Kidney epithelial cell (primary cell): ENCODE measurements at regions not wholly inside any gene's neighbourhood (a gene's known extent, or its start where the extent isn't known, plus 50 kb on each side); places are given as distances from the start of the nearest gene placed in this dataset.

Experiments used
- DNase-seq: peaks from one replicate; pipeline ENCODE4 v3.0.0-alpha.2; 2010; ENCODE audit warnings: low read depth
- H3K27me3 ChIP-seq: 2 replicates; pipeline ENCODE4 v1.6.0; 2011; ENCODE audit warnings: low read length; ENCODE audit not compliant: control insufficient read depth, insufficient read depth
- H3K36me3 ChIP-seq: 2 replicates; pipeline ENCODE4 v1.5.1; 2011; ENCODE audit warnings: low read length; ENCODE audit not compliant: control insufficient read depth, insufficient read depth
- H3K4me3 ChIP-seq: 2 replicates; pipeline ENCODE4 v1.5.1; 2011; ENCODE audit warnings: low read depth, mild to moderate bottlenecking, control low read depth, low read length
- TF ChIP-seq, protein P1 (sequence below): IDR thresholded peaks from 2 replicates; pipeline ENCODE4 v1.5.1; 2011; ENCODE audit warnings: mild to moderate bottlenecking, moderate library complexity, low read length, control low read depth, inconsistent platforms; ENCODE audit not compliant: insufficient read depth, poor library complexity, severe bottlenecking

DNA sequence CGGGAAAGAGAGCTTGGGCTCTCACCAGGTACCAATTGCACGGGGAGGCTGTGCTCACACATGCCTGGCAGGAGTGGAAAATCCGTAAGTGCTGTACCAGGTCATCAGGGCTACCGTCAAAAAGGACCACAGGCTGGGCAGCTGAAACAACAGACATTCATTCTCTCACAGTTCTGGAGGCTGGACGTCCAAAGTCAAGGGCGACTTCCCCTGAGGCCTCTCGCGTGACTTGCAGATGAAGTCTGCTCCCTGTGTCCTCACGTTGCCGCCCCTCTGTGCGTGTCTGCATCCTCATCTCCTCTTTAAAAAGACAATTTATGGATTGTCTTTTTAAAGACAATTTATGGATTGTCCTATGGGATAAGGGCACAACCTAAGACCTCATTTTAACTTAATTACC lies 73.8 kb upstream of the FZD10 start:
- TF ChIP-seq, protein P1, sequence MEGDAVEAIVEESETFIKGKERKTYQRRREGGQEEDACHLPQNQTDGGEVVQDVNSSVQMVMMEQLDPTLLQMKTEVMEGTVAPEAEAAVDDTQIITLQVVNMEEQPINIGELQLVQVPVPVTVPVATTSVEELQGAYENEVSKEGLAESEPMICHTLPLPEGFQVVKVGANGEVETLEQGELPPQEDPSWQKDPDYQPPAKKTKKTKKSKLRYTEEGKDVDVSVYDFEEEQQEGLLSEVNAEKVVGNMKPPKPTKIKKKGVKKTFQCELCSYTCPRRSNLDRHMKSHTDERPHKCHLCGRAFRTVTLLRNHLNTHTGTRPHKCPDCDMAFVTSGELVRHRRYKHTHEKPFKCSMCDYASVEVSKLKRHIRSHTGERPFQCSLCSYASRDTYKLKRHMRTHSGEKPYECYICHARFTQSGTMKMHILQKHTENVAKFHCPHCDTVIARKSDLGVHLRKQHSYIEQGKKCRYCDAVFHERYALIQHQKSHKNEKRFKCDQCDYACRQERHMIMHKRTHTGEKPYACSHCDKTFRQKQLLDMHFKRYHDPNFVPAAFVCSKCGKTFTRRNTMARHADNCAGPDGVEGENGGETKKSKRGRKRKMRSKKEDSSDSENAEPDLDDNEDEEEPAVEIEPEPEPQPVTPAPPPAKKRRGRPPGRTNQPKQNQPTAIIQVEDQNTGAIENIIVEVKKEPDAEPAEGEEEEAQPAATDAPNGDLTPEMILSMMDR = no peak
- H3K27me3 ChIP-seq = no peaks in the 10 kb centered on the region
- H3K4me3 ChIP-seq = no peak overlapping the region
- H3K36me3 ChIP-seq = no peaks in the 10 kb centered on the region
- DNase-seq = no peak

DNA sequence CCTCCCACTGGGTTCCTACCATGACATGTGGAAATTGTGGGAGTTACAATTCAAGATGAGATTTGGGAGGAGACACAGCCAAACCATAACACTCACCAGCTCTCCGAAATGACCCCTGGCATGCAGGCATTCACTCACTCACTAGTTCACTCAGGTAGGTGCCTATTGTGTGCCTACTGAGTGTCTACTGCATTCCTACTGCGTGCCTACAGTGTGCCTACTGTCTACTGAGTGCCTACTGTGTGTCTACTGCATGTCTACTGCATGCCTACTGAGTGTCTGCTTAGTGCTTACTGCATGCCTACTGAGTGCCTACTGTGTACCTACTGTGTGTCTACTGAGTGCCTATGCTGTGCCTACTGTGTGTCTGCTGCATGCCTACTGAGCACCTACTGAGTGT lies 71.7 kb upstream of the FZD10 start:
- Histone ChIP-seq H3K27me3 (no peaks in the 10 kb centered on the region), H3K36me3 (no peaks in the 10 kb centered on the region), H3K4me3 (no peak overlapping the region)
- DNase-seq = no peak
- TF ChIP-seq, protein P1 = no peak

DNA sequence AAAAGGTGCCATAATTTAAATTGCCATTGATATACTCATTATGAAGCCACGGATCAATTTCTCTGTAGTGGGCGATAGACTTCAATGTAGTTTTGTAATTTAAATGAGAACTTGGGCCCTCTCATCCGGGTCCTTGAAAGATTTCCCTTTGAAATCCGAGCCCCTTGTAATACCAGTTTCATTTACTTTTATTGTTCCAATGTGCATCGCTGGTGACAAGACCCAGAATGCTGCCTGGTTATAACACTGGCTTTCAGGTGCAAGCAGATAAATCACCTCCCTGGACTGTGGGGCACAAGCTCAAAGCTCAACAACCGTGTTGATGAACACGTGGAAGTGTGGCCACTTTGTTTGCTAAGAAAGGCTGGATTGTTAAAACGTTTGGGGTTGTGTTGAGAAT lies 68.9 kb upstream of the FZD10 start:
- TF ChIP-seq, protein P1 = no peak

DNA sequence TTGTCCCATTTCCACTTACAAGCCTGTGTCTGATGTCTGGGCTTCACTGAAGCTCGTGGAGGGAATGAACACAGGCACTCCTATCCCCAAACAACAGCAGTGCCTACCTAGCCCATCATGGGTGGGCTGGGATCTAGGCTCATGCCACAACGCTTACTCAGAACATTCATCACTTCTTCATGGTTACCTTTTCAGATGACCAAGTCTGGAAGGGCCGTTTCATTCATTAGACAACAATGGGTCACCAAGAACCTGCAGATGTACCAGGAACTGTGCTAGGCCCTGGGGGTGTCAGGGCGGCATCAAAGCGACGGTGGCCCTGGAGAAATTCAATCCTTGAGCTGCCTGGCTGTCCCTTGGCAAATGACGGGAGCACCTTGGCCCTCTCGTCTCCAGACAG lies 64.9 kb upstream of the FZD10 start:
- no peak for DNase-seq
- TF ChIP-seq, protein P1 = no peak
- no peaks in the 10 kb centered on the region for H3K36me3 ChIP-seq
- H3K27me3 ChIP-seq = no peaks in the 10 kb centered on the region
- no peak overlapping the region for H3K4me3 ChIP-seq

More for the DNA sequence above, 68.9 kb upstream of the FZD10 start:
- Histone ChIP-seq H3K4me3 (no peak overlapping the region), H3K27me3 (no peaks in the 10 kb centered on the region), H3K36me3 (no peaks in the 10 kb centered on the region)
- no peak for DNase-seq

DNA sequence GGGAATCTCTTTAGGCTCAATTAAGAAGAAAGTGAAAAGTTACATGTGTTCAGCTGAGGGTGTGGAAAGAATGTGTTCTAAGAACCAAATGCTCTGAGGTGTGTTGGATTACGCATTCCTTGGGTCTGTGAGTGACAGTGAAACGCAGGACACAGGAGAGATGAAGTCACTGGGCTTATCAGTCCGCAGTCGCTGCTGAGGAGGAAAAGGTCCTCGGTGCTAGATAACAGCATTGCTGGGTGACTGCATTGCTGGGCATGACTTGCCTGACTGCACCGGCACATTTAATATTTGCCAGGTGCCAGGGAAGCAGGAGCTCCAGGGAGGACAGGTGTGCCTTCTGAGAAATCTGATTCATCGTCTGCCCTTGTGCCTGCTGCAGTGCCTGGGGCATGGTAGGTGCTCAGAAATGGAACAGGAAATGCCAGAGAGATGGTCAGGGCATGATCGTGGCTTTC lies 64.4 kb upstream of the FZD10 start:
- Histone ChIP-seq H3K4me3 (no peak overlapping the region), H3K27me3 (no peaks in the 10 kb centered on the region), H3K36me3 (no peaks in the 10 kb centered on the region)
- no peak for DNase-seq
- TF ChIP-seq, protein P1 = no peak

DNA sequence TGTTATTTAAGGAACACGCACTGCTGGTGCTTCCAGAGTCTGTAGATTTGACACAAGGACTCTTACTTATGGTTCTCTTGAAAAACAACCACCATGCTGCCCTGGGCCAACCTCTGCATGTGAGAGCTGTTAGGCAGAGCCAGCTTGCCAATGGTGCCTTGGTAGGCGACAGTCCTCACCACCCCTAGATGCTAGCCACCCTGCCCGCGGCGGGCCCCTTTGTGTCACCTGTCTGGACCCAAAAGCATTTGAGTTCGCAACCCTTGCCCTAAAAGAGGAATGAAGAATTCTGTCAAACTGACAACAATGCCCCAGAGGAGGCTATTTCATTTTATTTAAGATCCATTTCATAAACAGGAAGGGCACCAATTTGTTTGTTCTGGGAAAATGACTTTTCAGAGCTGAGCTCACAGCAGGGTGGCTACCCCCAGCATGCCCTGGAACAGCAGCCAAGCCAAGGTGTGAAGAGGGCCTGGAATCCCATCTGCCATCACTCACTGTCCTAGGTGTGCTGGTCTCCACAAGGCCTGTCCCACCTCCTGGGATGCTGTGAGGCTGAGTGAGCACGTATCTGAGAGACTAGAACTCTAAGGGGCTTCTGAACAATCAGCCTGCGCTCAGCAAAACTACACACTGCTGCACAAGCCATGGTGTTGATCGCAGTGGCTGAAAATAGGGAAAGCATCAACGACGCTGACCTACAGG lies 63.8 kb upstream of the FZD10 start:
- H3K4me3 ChIP-seq = no peak overlapping the region
- TF ChIP-seq, protein P1 = no peak

More for the DNA sequence above, 63.8 kb upstream of the FZD10 start:
- no peaks in the 10 kb centered on the region for H3K36me3 ChIP-seq
- H3K27me3 ChIP-seq = no peaks in the 10 kb centered on the region
- DNase-seq = no peak
